SU-DHL-6 (cell line): ENCODE measurements at regions not wholly inside any gene's neighbourhood (a gene's known extent, or its start where the extent isn't known, plus 50 kb on each side); places are given as distances from the start of the nearest gene placed in this dataset.

ENCODE experiments used
- EZH2phosphoT487 ChIP-seq: fragments of 200-600 bp; sonication (generic), shearing (Covaris generic); conservative IDR thresholded peaks from 2 replicates; pipeline ENCODE4 v1.6.1; 2018; ENCODE audit warnings: mild to moderate bottlenecking, antibody characterized with exemption, low read length, moderate library complexity, mixed read lengths
- TF ChIP-seq, protein P1 (sequence below): fragments of 200-600 bp; sonication (generic); IDR thresholded peaks from one replicate; pipeline ENCODE4 v1.5.1; 2017; ENCODE audit warnings: antibody characterized with exemption, mild to moderate bottlenecking, low read length, moderate library complexity; ENCODE audit not compliant: insufficient read depth, poor library complexity, severe bottlenecking

- TF ChIP-seq, protein P1, sequence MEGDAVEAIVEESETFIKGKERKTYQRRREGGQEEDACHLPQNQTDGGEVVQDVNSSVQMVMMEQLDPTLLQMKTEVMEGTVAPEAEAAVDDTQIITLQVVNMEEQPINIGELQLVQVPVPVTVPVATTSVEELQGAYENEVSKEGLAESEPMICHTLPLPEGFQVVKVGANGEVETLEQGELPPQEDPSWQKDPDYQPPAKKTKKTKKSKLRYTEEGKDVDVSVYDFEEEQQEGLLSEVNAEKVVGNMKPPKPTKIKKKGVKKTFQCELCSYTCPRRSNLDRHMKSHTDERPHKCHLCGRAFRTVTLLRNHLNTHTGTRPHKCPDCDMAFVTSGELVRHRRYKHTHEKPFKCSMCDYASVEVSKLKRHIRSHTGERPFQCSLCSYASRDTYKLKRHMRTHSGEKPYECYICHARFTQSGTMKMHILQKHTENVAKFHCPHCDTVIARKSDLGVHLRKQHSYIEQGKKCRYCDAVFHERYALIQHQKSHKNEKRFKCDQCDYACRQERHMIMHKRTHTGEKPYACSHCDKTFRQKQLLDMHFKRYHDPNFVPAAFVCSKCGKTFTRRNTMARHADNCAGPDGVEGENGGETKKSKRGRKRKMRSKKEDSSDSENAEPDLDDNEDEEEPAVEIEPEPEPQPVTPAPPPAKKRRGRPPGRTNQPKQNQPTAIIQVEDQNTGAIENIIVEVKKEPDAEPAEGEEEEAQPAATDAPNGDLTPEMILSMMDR = no peak
- no peak for TF ChIP-seq EZH2phosphoT487
Observed at GRCh38 chr16:62909597-62909996, 873.4 kb upstream of the CDH8 start.
